NCI-H2227 (cell line): ENCODE measurements at regions not wholly inside any gene's neighbourhood (a gene's known extent, or its start where the extent isn't known, plus 50 kb on each side); places are given as distances from the start of the nearest gene placed in this dataset.
"Not testable (repeated sequence)": the region's sequence is repeated elsewhere in the genome, so short reads cannot be mapped to it uniquely, and the experiment has no call there.

ENCODE experiments used
- DNase-seq: peaks from one replicate; lab custom pipeline; 2025; ENCODE audit not compliant: unreplicated experiment; lab: John Stamatoyannopoulos, UW

- no peak for DNase-seq
Measured at GRCh38 chr7:23887660-23888059, 177.6 kb downstream of the STK31 start.

DNA sequence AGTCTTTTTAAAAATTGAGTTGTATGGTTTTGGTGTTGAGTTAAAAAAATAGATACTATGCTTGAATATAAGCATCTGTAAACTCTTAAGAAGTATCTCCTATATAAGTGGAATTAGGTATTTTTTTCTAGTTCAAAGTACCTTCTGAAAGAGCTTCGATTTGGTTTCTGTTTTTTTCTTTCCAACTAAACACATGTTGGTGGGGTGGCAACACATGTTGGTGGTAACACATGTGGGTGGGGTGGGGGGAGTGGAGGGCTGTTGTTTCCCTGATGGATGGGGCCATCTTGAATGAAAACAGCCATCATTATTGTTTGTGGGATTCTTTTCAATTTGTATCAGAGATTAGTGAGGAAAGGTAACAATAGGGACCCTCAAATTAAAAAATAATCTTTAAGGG lies 178.9 kb downstream of the STK31 start:
- DNase-seq = no peak

DNA sequence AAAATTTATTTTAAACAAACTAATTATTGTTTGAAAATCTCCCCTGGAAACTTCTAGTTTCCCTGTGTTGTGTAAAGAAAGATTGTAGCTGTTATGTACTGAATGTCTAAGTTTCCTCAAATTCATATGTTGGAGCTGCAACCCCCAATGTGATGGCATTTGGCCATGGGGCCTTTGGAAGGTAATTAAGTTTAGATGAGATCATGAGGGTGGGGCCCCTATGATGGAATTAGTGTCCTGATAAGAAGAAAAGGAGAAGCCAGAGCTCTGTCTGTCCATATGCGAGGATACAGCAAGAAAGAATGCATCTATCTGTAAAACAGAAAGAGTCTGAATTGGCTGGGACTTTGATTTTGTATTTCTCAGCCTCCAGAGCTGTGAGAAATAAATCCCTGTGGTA lies 179.5 kb downstream of the STK31 start:
- DNase-seq = no peak

GRCh38 chr7:23892019-23892418 lies 182.0 kb downstream of the STK31 start:
- no peak for DNase-seq

DNA sequence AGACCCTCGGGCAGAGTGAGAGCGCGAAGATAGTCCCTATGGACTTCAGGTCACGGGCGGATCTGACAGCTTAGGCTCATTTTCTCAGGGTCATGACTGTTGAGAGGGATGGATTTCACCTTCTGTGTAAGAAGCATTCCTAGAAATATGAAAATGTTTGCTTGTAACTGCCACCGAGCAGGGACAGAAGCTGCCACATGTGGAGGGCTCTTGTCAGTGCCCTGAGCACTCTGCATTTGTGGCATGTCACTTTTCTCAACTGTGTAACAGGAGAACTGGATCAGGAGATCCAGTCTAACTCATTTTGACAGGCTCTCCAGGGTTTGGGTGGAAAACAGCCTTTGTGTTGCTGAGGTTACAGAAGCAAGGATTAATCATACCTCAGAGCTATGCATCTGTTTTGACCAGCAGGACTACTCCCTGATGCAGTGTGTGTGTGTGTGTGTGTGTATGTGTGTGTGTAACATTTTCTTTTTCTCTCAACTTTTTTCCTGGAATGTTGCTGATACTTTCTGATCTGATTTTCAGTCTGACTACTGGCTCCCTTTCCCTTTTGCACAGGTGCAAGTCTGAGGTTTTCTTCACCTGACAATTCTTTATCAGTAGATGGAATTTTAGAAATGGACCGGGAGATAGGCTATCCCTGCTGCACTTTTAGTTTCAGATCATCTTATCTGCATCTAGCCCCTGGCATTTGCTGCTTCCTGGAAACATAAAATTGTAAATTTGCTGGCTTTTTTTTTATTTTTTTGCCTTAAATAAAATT lies 183.3 kb downstream of the STK31 start:
- no peak for DNase-seq

DNA sequence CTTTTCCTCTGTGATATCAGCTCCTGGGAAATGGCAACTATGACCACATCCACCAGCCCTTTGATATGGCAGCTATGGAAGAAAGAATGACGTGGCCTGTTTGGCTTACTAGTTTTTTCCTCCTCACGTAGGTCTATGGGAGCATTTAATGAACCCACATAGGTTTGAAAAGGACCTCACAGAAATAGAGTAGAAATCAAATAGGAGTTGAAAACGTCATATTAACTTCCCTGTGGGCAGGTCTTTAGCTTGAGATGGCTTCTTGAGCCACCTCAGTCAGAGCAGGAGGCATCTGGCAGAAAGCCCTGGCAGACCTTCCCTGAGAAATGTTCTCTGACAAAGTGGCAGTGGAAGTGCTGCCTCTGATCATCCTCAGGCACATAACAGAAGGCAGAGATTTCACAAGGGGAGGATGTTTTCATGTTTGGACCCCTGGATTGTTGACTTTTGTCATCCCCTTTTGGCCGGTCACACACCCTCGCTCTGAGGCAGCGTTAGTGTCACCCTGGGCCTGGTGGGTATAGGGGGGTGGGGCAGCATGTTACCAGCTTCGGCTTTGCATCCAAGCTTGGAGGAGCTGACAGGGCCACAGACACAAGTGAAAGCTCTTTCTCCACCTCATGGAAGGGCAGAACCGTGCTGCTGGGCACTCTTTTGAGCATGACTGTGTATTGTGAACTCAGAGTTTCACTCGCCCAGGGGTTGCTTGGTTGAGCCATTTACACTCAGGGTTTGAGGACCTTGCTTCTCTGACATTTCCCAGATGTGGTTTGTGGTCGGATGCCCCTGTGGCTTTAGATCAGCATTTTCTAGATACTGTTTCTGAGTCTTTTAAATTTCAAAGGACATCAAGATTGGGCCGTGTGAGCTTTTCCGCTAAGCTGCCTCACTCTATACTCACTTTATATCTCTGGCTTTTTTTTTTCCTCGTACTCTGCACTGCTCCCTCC lies 184.2 kb downstream of the STK31 start:
- no peak for DNase-seq

- DNase-seq = no peak
Measured at GRCh38 chr7:23894892-23895569, 185.0 kb downstream of the STK31 start.

DNA sequence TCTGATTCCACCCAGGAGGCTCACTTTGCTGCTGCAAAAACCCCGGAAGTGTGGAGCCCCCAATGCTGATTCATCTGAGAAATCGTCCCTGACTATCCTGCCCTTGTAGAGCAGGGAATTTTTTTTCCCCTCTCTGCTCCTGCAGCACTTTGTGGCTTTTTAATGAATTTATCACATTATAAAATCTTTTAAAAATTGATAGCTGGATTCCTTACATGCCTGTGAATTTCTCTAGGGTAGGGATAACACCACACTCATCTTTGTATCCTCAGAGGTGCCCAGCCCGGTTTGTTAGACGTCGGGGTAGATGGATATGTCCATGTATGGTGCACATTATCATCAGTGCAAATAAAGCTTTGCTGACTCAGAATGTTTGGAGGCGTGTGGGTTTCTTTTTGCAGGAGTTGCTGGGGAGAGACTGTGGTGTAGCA lies 185.7 kb downstream of the STK31 start:
- no peak for DNase-seq

DNA sequence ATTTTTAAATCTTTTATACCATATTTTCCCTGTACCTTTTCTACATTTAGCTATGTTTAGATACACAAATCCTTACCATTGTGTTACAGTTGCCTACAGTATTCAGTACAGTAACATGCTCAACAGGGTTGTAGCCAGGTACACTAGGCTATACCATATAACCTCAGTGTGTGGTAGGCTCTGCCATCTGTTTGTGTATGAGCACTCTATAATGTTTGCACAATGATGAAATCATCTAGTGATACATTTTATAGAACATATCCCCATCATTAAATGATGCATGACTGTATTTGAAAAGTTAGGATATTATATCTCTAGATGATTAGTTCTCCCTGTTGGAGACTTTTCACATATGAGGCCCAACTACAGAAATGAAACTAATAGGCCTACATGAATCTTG lies 188.6 kb downstream of the STK31 start:
- DNase-seq = no peak

GRCh38 chr7:23904901-23905300 lies 194.9 kb downstream of the STK31 start:
- not testable (repeated sequence) for DNase-seq

GRCh38 chr7:23907012-23907411 lies 197.0 kb downstream of the STK31 start:
- no peak for DNase-seq

DNA sequence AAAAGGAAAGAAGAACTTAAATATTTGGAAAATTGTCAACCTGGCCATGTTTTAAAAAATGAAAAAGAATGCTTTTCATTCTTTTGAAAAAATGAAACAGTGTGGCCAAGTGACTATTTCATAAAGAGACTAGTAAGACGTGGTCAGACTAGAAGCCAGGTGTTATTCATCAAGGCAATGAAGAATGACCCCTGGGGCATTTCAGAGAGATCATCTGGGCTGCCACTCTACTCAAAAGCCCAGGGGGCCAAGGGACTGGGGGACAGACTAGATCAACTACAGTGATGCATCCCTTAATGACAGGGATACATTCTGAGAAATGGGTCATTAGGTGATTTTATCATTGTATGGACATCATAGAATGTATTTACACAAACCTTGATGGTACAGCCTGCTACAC lies 199.4 kb downstream of the STK31 start:
- no peak for DNase-seq

GRCh38 chr7:23912065-23912464 lies 202.0 kb downstream of the STK31 start:
- no peak for DNase-seq

GRCh38 chr7:23913016-23913415 lies 203.0 kb downstream of the STK31 start:
- DNase-seq = no peak

DNA sequence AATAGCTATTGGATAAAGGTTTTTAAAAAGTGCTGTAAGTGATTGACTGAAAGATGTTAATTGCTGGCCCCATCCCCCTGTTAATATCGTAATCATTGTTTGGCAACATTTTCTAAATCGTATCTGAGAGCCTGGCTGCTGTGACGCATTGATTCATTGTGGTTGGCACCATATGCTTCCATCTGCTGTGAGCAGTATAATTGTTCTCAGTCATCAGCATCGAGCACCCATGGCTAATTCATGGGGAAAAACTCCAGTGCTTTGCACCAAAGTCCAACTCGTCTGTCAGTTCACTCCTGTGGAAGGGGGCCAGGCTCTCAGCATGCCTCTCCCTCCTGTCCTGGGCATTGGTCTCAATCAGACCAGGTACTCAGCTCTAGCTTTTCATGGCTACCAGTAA lies 205.2 kb downstream of the STK31 start:
- no peak for DNase-seq

- no peak for DNase-seq
Measured at GRCh38 chr7:23918286-23918685, 208.3 kb downstream of the STK31 start.

DNA sequence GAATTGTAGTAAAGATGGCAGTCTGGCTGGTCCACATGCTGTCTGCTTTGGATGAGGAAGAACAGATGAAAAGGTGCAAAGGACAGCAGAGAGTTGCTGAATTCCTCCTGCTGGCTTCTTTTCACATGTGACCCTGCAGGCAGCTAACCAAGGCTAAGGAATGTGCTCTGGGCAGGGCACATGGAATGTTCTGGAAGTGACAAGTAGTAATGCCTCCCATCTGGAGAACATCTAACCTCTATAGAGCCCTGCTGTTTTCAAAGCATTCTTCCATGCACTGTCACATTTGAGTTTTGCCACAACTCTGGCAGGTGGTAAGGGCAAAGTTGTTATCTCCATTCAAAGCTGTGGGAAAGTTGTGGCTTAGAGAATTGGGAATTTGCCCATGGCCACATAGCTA lies 208.8 kb downstream of the STK31 start:
- DNase-seq = no peak

GRCh38 chr7:23925088-23925487 lies 215.1 kb downstream of the STK31 start:
- DNase-seq = no peak

- no peak for DNase-seq
Measured at GRCh38 chr7:23927709-23928417, 217.8 kb downstream of the STK31 start.

GRCh38 chr7:23928418-23928775 lies 218.4 kb downstream of the STK31 start:
- no peak for DNase-seq

- DNase-seq = no peak
Measured at GRCh38 chr7:23930312-23930711, 220.3 kb downstream of the STK31 start.
